SK-N-SH (cell line): ENCODE measurements at regions not wholly inside any gene's neighbourhood (a gene's known extent, or its start where the extent isn't known, plus 50 kb on each side); places are given as distances from the start of the nearest gene placed in this dataset.

Experiments used
- CTCF ChIA-PET: fragments of 300-600, 350-600 bp; formaldehyde crosslinking; extraction: SDS; loops from one replicate; lab custom pipeline; 2021; lab: Yijun Ruan, JAX
- POLR2A ChIA-PET: fragments of 350-600 bp; sonication (Branson Sonifier 250); formaldehyde crosslinking; extraction: SDS; loops from one replicate; lab custom pipeline; 2020; ENCODE audit warnings: antibody characterized with exemption, inconsistent platforms; lab: Yijun Ruan, JAX
- DNase-seq: peaks from one replicate; pipeline ENCODE4 v3.0.0; 2012
- H2AFZ ChIP-seq: fragments of 200-600 bp; sonication (generic); 2 replicates; pipeline ENCODE4 v1.8.1; 2016; ENCODE audit warnings: antibody characterized with exemption, mild to moderate bottlenecking, low read depth
- H3F3A ChIP-seq: fragments of 200-600 bp; sonication (generic); replicated peaks from 2 replicates; pipeline ENCODE3; 2016; ENCODE audit warnings: antibody characterized with exemption, mild to moderate bottlenecking; ENCODE audit not compliant: insufficient read depth
- H3K27ac ChIP-seq, 2 experiments: fragments of 200-500 bp in 1 of 2; fragments of 200-600 bp in 1 of 2; sonication (Bioruptor generic) in 1 of 2; sonication (generic), shearing (Covaris generic) in 1 of 2; 2 replicates each; pipeline versions ENCODE4 v1.5.1 to v1.6.1; 2014 to 2016; ENCODE audit warnings: low read depth in 2 of 2, inconsistent platforms in 1 of 2, low read length in 1 of 2, mild to moderate bottlenecking in 1 of 2, mixed read lengths in 1 of 2
- H3K27me3 ChIP-seq: fragments of 200-600 bp; sonication (generic), shearing (Covaris generic); 2 replicates; pipeline ENCODE4 v1.6.1; 2016; ENCODE audit warnings: mixed run types; ENCODE audit not compliant: insufficient read depth
- H3K36me3 ChIP-seq, 2 experiments: fragments of 200-500 bp in 1 of 2; fragments of 200-600 bp in 1 of 2; sonication (Bioruptor generic) in 1 of 2; sonication (generic) in 1 of 2; replicated peaks in 1 of 2; 2 replicates each; pipeline versions ENCODE3 to v1.5.1; 2014 to 2016; ENCODE audit warnings: low read length in 1 of 2, mild to moderate bottlenecking in 1 of 2; ENCODE audit not compliant: insufficient read depth in 2 of 2, control insufficient read depth in 1 of 2
- H3K4me1 ChIP-seq, 2 experiments: fragments of 200-500 bp in 1 of 2; fragments of 200-600 bp in 1 of 2; sonication (Bioruptor generic) in 1 of 2; sonication (generic), shearing (Covaris generic) in 1 of 2; 2 replicates each; pipeline versions ENCODE4 v1.5.1 to v1.6.1; 2014 to 2016; ENCODE audit warnings: low read depth in 1 of 2, low read length in 1 of 2, mixed run types in 1 of 2; ENCODE audit not compliant: insufficient read depth in 2 of 2, control insufficient read depth in 1 of 2
- H3K4me2 ChIP-seq: fragments of 200-600 bp; sonication (generic), shearing (Covaris generic); 2 replicates; pipeline ENCODE4 v1.6.1; 2017; ENCODE audit warnings: mixed run types
- H3K4me3 ChIP-seq, 2 experiments: fragments of 200-500 bp in 1 of 2; fragments of 200-600 bp in 1 of 2; sonication (Bioruptor generic) in 1 of 2; sonication (generic), shearing (Covaris generic) in 1 of 2; 2 replicates each; pipeline versions ENCODE4 v1.5.1 to v1.8.1; 2014 to 2016; ENCODE audit warnings: low read depth in 2 of 2, inconsistent platforms in 1 of 2, low read length in 1 of 2, mild to moderate bottlenecking in 1 of 2, mixed read lengths in 1 of 2, moderate library complexity in 1 of 2
- H3K79me2 ChIP-seq: fragments of 200-600 bp; sonication (generic); 2 replicates; pipeline ENCODE4 v1.8.1; 2017; ENCODE audit warnings: mild to moderate bottlenecking; ENCODE audit not compliant: insufficient read depth
- H3K9ac ChIP-seq: fragments of 200-600 bp; sonication (generic); 2 replicates; pipeline ENCODE4 v1.6.1; 2017; ENCODE audit warnings: mixed run types
- H3K9me2 ChIP-seq: fragments of 200-600 bp; sonication (generic); 2 replicates; pipeline ENCODE4 v1.6.1; 2017; ENCODE audit warnings: mixed run types
- H3K9me3 ChIP-seq: fragments of 200-600 bp; sonication (generic); 2 replicates; pipeline ENCODE4 v1.6.1; 2017; ENCODE audit warnings: mixed run types, mild to moderate bottlenecking, moderate library complexity
- H4K20me1 ChIP-seq: fragments of 200-600 bp; sonication (generic); 2 replicates; pipeline ENCODE4 v1.6.1; 2017; ENCODE audit warnings: mild to moderate bottlenecking, mixed run types; ENCODE audit not compliant: insufficient read depth
- EP300 ChIP-seq, 2 experiments: IDR thresholded peaks; 2 replicates each; pipeline versions ENCODE4 v1.4.0 to v1.6.1; 2012; ENCODE audit warnings: borderline replicate concordance in 1 of 2, low read depth in 1 of 2, low read length in 1 of 2
- GATA2 ChIP-seq: sonication (generic); formaldehyde crosslinking; IDR thresholded peaks from 2 replicates; pipeline ENCODE4 v1.5.0; 2020; ENCODE audit warnings: mild to moderate bottlenecking, missing genetic modification reagents
- MXI1 ChIP-seq: IDR thresholded peaks from 2 replicates; pipeline ENCODE4 v1.6.1; 2012; ENCODE audit warnings: mild to moderate bottlenecking, low read depth, low read length, improper control_type of control experiment
- NFIC ChIP-seq: IDR thresholded peaks from 2 replicates; pipeline ENCODE4 v1.4.0; 2012; ENCODE audit warnings: borderline replicate concordance
- NRF1 ChIP-seq: IDR thresholded peaks from 2 replicates; pipeline ENCODE4 v1.6.1; 2012; ENCODE audit warnings: low read depth, mild to moderate bottlenecking, low read length
- RCOR1 ChIP-seq: fragments of 150-350 bp; IDR thresholded peaks from 2 replicates; pipeline ENCODE4 v1.6.1; 2017; ENCODE audit warnings: antibody characterized with exemption, low read length
- RFX5 ChIP-seq: IDR thresholded peaks from 2 replicates; pipeline ENCODE4 v1.6.1; 2012; ENCODE audit warnings: mild to moderate bottlenecking, improper control_type of control experiment, low read length
- SIN3A ChIP-seq: IDR thresholded peaks from 2 replicates; pipeline ENCODE4 v1.6.1; 2012; ENCODE audit warnings: low read depth, mild to moderate bottlenecking, low read length, moderate library complexity, borderline replicate concordance
- TAF1 ChIP-seq: IDR thresholded peaks from 2 replicates; pipeline ENCODE4 v1.6.1; 2012; ENCODE audit warnings: low read depth, mild to moderate bottlenecking, low read length, moderate library complexity, borderline replicate concordance
- ZBTB33 ChIP-seq: IDR thresholded peaks from 2 replicates; pipeline ENCODE4 v1.4.0; 2012; ENCODE audit warnings: low read depth, borderline replicate concordance
- WGBS: methylation state at CpG from one replicate; pipeline ENCODE4 v1.1.6; 2017; ENCODE audit warnings: low lambda C conversion rate; 5-methylcytosine and 5-hydroxymethylcytosine counted together

DNA sequence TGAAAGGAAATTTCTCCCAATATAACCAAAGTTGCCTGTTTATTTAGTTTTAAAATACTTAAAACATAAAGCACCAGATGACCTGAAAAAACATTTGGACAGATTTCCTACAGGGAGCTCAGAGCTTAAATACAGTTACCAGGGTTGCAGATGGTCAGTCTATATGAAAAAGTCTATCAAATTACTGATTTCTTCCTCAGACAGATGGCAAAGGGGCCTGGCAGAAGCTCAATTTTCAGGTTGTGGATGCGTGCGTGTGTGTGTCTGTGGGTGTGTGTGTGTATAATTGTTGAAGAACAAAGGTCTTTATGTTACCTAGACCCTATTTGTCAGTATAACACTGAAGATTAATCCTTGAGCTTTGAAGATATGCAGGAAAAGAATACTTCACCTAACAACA lies 169.4 kb downstream of the MAD2L1 start:
- ChIA-PET POLR2A (no interaction called here), CTCF (interaction anchor here (2.5 kb wide), 1 partner anchor 269 kb away, joined by 11 read pairs; the partner anchor contains the start of gene PDE5A)
- Histone ChIP-seq H3K79me2 (no peaks in the 10 kb centered on the region), H3K27me3 (no peaks in the 10 kb centered on the region), H3F3A (no peaks in the 10 kb centered on the region), H4K20me1 (no peaks in the 10 kb centered on the region), H3K9me3 (no peaks in the 10 kb centered on the region), H3K9ac (no peak overlapping the region), H3K4me1 (peaks cover 0 to 10% of the 10 kb centered on the region in 2 experiments; a peak in 2 of 4 replicates), H3K9me2 (no peaks in the 10 kb centered on the region), H3K4me3 (no peak overlapping the region), H3K36me3 (no peaks in the 10 kb centered on the region), H3K27ac (peak overlapping the region in 1 of 2 experiments; percentile 91; a peak in 2 of 4 replicates), H2AFZ (no peak overlapping the region), H3K4me2 (no peak overlapping the region)
- TF ChIP-seq RCOR1 (peak; percentile 35; the same call in 1 of the 2 replicates), TAF1 (no peak), GATA2 (CRISPR knock-in tag) (0 out of 2 replicates have a peak, but pooled peaks have one; percentile 22), EP300 (IDR thresholded peaks at IDR 0.05; ENCODE audit: borderline replicate concordance in 1 of 2, low read depth in 1 of 2, low read length in 1 of 2) (peak in 1 of 2 experiments; percentile 75; a peak in 1 of 4 replicates)
- peak; percentile 31 for DNase-seq
- WGBS = 30% methylated on average over 2 of the region's 2 CpGs

GRCh38 chr4:119894650-119895208 lies 171.9 kb downstream of the MAD2L1 start:
- DNase-seq = no peak
- Histone ChIP-seq H3F3A (no peaks in the 10 kb centered on the region), H3K4me3 (no peak overlapping the region), H3K9me3 (no peaks in the 10 kb centered on the region), H3K36me3 (no peaks in the 10 kb centered on the region), H3K79me2 (no peaks in the 10 kb centered on the region), H2AFZ (no peak overlapping the region), H3K4me2 (no peak overlapping the region), H3K27ac (no peak overlapping the region), H3K9me2 (no peaks in the 10 kb centered on the region), H3K9ac (no peak overlapping the region), H3K4me1 (peaks cover 0 to 10% of the 10 kb centered on the region in 2 experiments; a peak in 2 of 4 replicates), H3K27me3 (no peaks in the 10 kb centered on the region), H4K20me1 (no peaks in the 10 kb centered on the region)
- TF ChIP-seq NFIC (no peak), ZBTB33 (no peak), NRF1 (no peak), MXI1 (no peak), RFX5 (no peak), TAF1 (no peak), SIN3A (no peak)
- CTCF ChIA-PET = interaction anchor here (1.9 kb wide), 1 partner anchor 266 kb away, joined by 4 read pairs; no protein-coding TSS in a partner anchor
- WGBS = 52% methylated on average over 3 of the region's 3 CpGs
- POLR2A ChIA-PET = no interaction called here
